SK-N-MC (cell line): ENCODE measurements at regions not wholly inside any gene's neighbourhood (a gene's known extent, or its start where the extent isn't known, plus 50 kb on each side); places are given as distances from the start of the nearest gene placed in this dataset.
A peak's percentile ranks its signal among the peaks of the same experiment; 100 is the strongest.

ENCODE experiments used
- DNase-seq: peaks from one replicate; pipeline ENCODE4 v3.0.0-alpha.2; 2011; ENCODE audit warnings: low read depth, low spot score
- H3K27ac ChIP-seq: fragments of 200-600 bp; sonication (generic); 2 replicates; pipeline ENCODE4 v1.5.1; 2016; ENCODE audit warnings: mixed run types
- H3K36me3 ChIP-seq: fragments of 200-600 bp; sonication (generic); 2 replicates; pipeline ENCODE4 v1.6.1; 2017; ENCODE audit warnings: antibody characterized with exemption, low read length, mixed read lengths; ENCODE audit not compliant: insufficient read depth
- H3K4me3 ChIP-seq: fragments of 200-600 bp; sonication (generic); 2 replicates; pipeline ENCODE4 v1.5.1; 2016
- H3K9ac ChIP-seq: fragments of 200-600 bp; sonication (generic); 2 replicates; pipeline ENCODE4 v1.8.0; 2017; ENCODE audit warnings: mixed run types, mixed read lengths; ENCODE audit not compliant: insufficient read length
- H3K9me3 ChIP-seq: fragments of 200-600 bp; sonication (generic); 2 replicates; pipeline ENCODE4 v1.6.1; 2017; ENCODE audit warnings: low read depth, mild to moderate bottlenecking, antibody characterized with exemption, low read length, moderate library complexity, mixed read lengths
- EZH2 ChIP-seq: fragments of 200-600 bp; sonication (generic); IDR thresholded peaks from one replicate; pipeline ENCODE4 v1.6.1; 2017; ENCODE audit warnings: antibody characterized with exemption
- FOXP2 ChIP-seq: optimal IDR thresholded peaks from 2 replicates; pipeline ENCODE3; 2011; ENCODE audit warnings: mild to moderate bottlenecking, moderate library complexity; ENCODE audit not compliant: insufficient read depth; ENCODE audit errors: extremely low read length, control extremely low read depth
- POLR2AphosphoS5 ChIP-seq: IDR thresholded peaks from 2 replicates; pipeline ENCODE4 v1.6.1; 2012; ENCODE audit warnings: mild to moderate bottlenecking, low read depth, low read length, borderline replicate concordance

GRCh38 chr10:121079226-121079625, 228.1 kb downstream of the WDR11 start:
- H3K9ac ChIP-seq: no peak overlapping the region
- no peak for TF ChIP-seq EZH2
- no peak for TF ChIP-seq POLR2AphosphoS5
- no peak overlapping the region for H3K27ac ChIP-seq
- no peaks in the 10 kb centered on the region for H3K36me3 ChIP-seq
- DNase-seq: no peak
- no peak overlapping the region for H3K4me3 ChIP-seq
- H3K9me3 ChIP-seq: no peaks in the 10 kb centered on the region

GRCh38 chr10:121080281-121080891, 229.2 kb downstream of the WDR11 start:
- TF ChIP-seq FOXP2 (no peak), EZH2 (no peak), POLR2AphosphoS5 (no peak)
- no peak overlapping the region for H3K4me3 ChIP-seq
- no peak overlapping the region for H3K9ac ChIP-seq
- no peak for DNase-seq
- H3K9me3 ChIP-seq: no peaks in the 10 kb centered on the region
- H3K27ac ChIP-seq: peak overlapping the region; percentile 77
- no peaks in the 10 kb centered on the region for H3K36me3 ChIP-seq

GRCh38 chr10:121081306-121081705, 230.1 kb downstream of the WDR11 start:
- TF ChIP-seq EZH2 (no peak), FOXP2 (no peak), POLR2AphosphoS5 (no peak)
- no peak for DNase-seq
- Histone ChIP-seq H3K36me3 (no peaks in the 10 kb centered on the region), H3K4me3 (no peak overlapping the region), H3K27ac (peak overlapping the region; percentile 77; the same call in 1 of the 2 replicates), H3K9ac (no peak overlapping the region), H3K9me3 (no peaks in the 10 kb centered on the region)

- Histone ChIP-seq H3K9ac (no peak overlapping the region), H3K4me3 (no peak overlapping the region), H3K27ac (no peak overlapping the region), H3K9me3 (no peaks in the 10 kb centered on the region), H3K36me3 (no peaks in the 10 kb centered on the region)
- no peak for DNase-seq
- TF ChIP-seq EZH2 (no peak), FOXP2 (no peak), POLR2AphosphoS5 (no peak)
Observed at GRCh38 chr10:121082984-121083383, 231.8 kb downstream of the WDR11 start.

- no peak overlapping the region for H3K9ac ChIP-seq
- H3K27ac ChIP-seq: no peak overlapping the region
- TF ChIP-seq EZH2: no peak
- no peak for TF ChIP-seq POLR2AphosphoS5
- no peaks in the 10 kb centered on the region for H3K36me3 ChIP-seq
- no peak overlapping the region for H3K4me3 ChIP-seq
- H3K9me3 ChIP-seq: no peaks in the 10 kb centered on the region
- no peak for DNase-seq
Observed at GRCh38 chr10:121084016-121084674, 233.0 kb downstream of the WDR11 start.

GRCh38 chr10:121084675-121085070, 233.5 kb downstream of the WDR11 start:
- H3K4me3 ChIP-seq: no peak overlapping the region
- H3K9ac ChIP-seq: no peak overlapping the region
- DNase-seq: no peak
- no peaks in the 10 kb centered on the region for H3K36me3 ChIP-seq
- H3K27ac ChIP-seq: no peak overlapping the region
- TF ChIP-seq POLR2AphosphoS5 (no peak), FOXP2 (no peak), EZH2 (no peak)
- H3K9me3 ChIP-seq: no peaks in the 10 kb centered on the region

- Histone ChIP-seq H3K9me3 (no peaks in the 10 kb centered on the region), H3K4me3 (no peak overlapping the region), H3K27ac (no peak overlapping the region), H3K36me3 (no peaks in the 10 kb centered on the region), H3K9ac (no peak overlapping the region)
- TF ChIP-seq POLR2AphosphoS5: no peak
- TF ChIP-seq FOXP2: no peak
- no peak for TF ChIP-seq EZH2
- no peak for DNase-seq
Observed at GRCh38 chr10:121085367-121085766, 234.2 kb downstream of the WDR11 start.

GRCh38 chr10:121087129-121087528, 236.0 kb downstream of the WDR11 start:
- H3K27ac ChIP-seq: no peak overlapping the region

GRCh38 chr10:121087688-121088087, 236.5 kb downstream of the WDR11 start:
- H3K4me3 ChIP-seq: no peak overlapping the region
- no peaks in the 10 kb centered on the region for H3K36me3 ChIP-seq
- H3K27ac ChIP-seq: no peak overlapping the region
- TF ChIP-seq EZH2: no peak
- TF ChIP-seq FOXP2: no peak
- TF ChIP-seq POLR2AphosphoS5: no peak
- no peak for DNase-seq
- H3K9me3 ChIP-seq: no peaks in the 10 kb centered on the region
- H3K9ac ChIP-seq: no peak overlapping the region

More at GRCh38 chr10:121087129-121087528, 236.0 kb downstream of the WDR11 start:
- H3K9me3 ChIP-seq: no peaks in the 10 kb centered on the region
- DNase-seq: no peak
- no peak overlapping the region for H3K9ac ChIP-seq
- H3K36me3 ChIP-seq: no peaks in the 10 kb centered on the region
- no peak for TF ChIP-seq POLR2AphosphoS5
- no peak for TF ChIP-seq FOXP2
- no peak for TF ChIP-seq EZH2
- H3K4me3 ChIP-seq: no peak overlapping the region
